H1 (cell line): ENCODE measurements at regions not wholly inside any gene's neighbourhood (a gene's known extent, or its start where the extent isn't known, plus 50 kb on each side); places are given as distances from the start of the nearest gene placed in this dataset.

Source experiments
- CTCF ChIA-PET: fragments of 300-600 bp; sonication (Branson Sonifier 250); formaldehyde crosslinking; loops from one replicate; lab custom pipeline; 2021; ENCODE audit not compliant: partially characterized antibody; lab: Charles Lee
- POLR2A ChIA-PET: fragments of 300-600 bp; sonication (Branson Sonifier 250); formaldehyde crosslinking; loops from one replicate; lab custom pipeline; 2021; ENCODE audit warnings: inconsistent platforms; ENCODE audit not compliant: partially characterized antibody; lab: Charles Lee
- DNase-seq, 2 experiments: peaks; one replicate each; pipeline versions ENCODE4 v3.0.0 to v3.0.0-alpha.2; 2010 to 2022; ENCODE audit warnings: low spot score in 2 of 2, low read depth in 1 of 2, mixed read lengths in 1 of 2
- FAIRE-seq: peaks from 2 replicates; lab custom pipeline; 2011; peaks lifted over from hg19 to GRCh38; lab: Jason Lieb, UNC
- H2AFZ ChIP-seq: 2 replicates; pipeline ENCODE4 v1.8.1; 2012; ENCODE audit warnings: low read length, inconsistent platforms
- H2AK5ac ChIP-seq: 2 replicates; pipeline ENCODE4 v1.6.1; 2013; ENCODE audit warnings: low read depth, low read length
- H2BK120ac ChIP-seq: replicated peaks from 2 replicates; pipeline ENCODE3; 2013; ENCODE audit warnings: low read depth, low read length, inconsistent platforms
- H2BK12ac ChIP-seq: 2 replicates; pipeline ENCODE4 v1.6.1; 2013; ENCODE audit warnings: low read depth, low read length
- H2BK15ac ChIP-seq: 2 replicates; pipeline ENCODE4 v1.6.1; 2013; ENCODE audit warnings: low read length
- H2BK20ac ChIP-seq: 2 replicates; pipeline ENCODE4 v1.6.1; 2013; ENCODE audit warnings: low read length
- H2BK5ac ChIP-seq: 2 replicates; pipeline ENCODE4 v1.6.1; 2013; ENCODE audit warnings: low read depth, low read length
- H3K14ac ChIP-seq: 2 replicates; pipeline ENCODE4 v1.6.1; 2013; ENCODE audit warnings: inconsistent platforms; ENCODE audit not compliant: insufficient read length
- H3K18ac ChIP-seq: 2 replicates; pipeline ENCODE4 v1.6.1; 2013; ENCODE audit warnings: low read length; ENCODE audit errors: extremely low read depth
- H3K23ac ChIP-seq: 2 replicates; pipeline ENCODE4 v1.6.1; 2013; ENCODE audit warnings: inconsistent platforms; ENCODE audit not compliant: insufficient read length
- H3K23me2 ChIP-seq: 2 replicates; pipeline ENCODE4 v1.6.1; 2013; ENCODE audit warnings: low read depth, low read length
- H3K27ac ChIP-seq: 2 replicates; pipeline ENCODE4 v1.6.1; 2011; ENCODE audit warnings: low read depth, low read length, inconsistent platforms
- H3K27me3 ChIP-seq, 4 experiments: replicated peaks in 1 of 4; 1 replicate in 1 of 4; 2 replicates in 3 of 4; pipeline versions ENCODE4 v1.6.1 to v1.8.1; 2011 to 2013; ENCODE audit warnings: low read length in 3 of 4, mild to moderate bottlenecking in 3 of 4, inconsistent platforms in 2 of 4, mixed read lengths in 2 of 4, moderate library complexity in 1 of 4; ENCODE audit not compliant: control insufficient read depth in 3 of 4, insufficient read depth in 3 of 4; ENCODE audit errors: extremely low read depth in 1 of 4
- H3K36me3 ChIP-seq, 4 experiments: 2 replicates each; pipeline versions ENCODE4 v1.6.1 to v1.8.1; 2011 to 2013; ENCODE audit warnings: mild to moderate bottlenecking in 4 of 4, low read length in 3 of 4, moderate library complexity in 2 of 4, control low read depth in 1 of 4, inconsistent platforms in 1 of 4; ENCODE audit not compliant: insufficient read depth in 4 of 4, control insufficient read depth in 2 of 4
- H3K4ac ChIP-seq: replicated peaks from 2 replicates; pipeline ENCODE3; 2013; ENCODE audit warnings: low read length, low read depth, mixed read lengths, inconsistent platforms; ENCODE audit not compliant: insufficient read length
- H3K4me1 ChIP-seq, 4 experiments: replicated peaks in 1 of 4; 1 replicate in 1 of 4; 2 replicates in 3 of 4; pipeline versions ENCODE4 v1.6.1 to v1.8.1; 2011 to 2013; ENCODE audit warnings: low read length in 3 of 4, inconsistent platforms in 2 of 4, mixed read lengths in 1 of 4; ENCODE audit not compliant: insufficient read depth in 4 of 4, control insufficient read depth in 3 of 4
- H3K4me2 ChIP-seq, 2 experiments: 2 replicates each; pipeline versions ENCODE4 v1.6.1 to v1.8.1; 2011 to 2013; ENCODE audit warnings: low read depth in 2 of 2, low read length in 2 of 2, control low read depth in 1 of 2, inconsistent platforms in 1 of 2, mild to moderate bottlenecking in 1 of 2; ENCODE audit not compliant: insufficient read depth in 1 of 2
- H3K4me3 ChIP-seq, 4 experiments: fragments of 200-600, 300-600 bp in 1 of 4; sonication (generic), shearing (Covaris generic), sonication (Bioruptor Twin) in 1 of 4; 2 replicates each; pipeline versions ENCODE4 v1.5.1 to v1.8.1; 2011 to 2016; ENCODE audit warnings: low read length in 4 of 4, low read depth in 3 of 4, control low read depth in 2 of 4, inconsistent platforms in 2 of 4, mild to moderate bottlenecking in 2 of 4, mixed read lengths in 1 of 4, moderate library complexity in 1 of 4; ENCODE audit not compliant: insufficient read depth in 2 of 4; ENCODE audit errors: extremely low read depth in 1 of 4
- H3K56ac ChIP-seq: replicated peaks from 2 replicates; pipeline ENCODE3; 2013; ENCODE audit warnings: low read depth, mild to moderate bottlenecking, mixed read lengths, low read length, inconsistent platforms; ENCODE audit not compliant: insufficient read length
- H3K79me1 ChIP-seq: 2 replicates; pipeline ENCODE4 v1.6.1; 2013; ENCODE audit warnings: low read depth, low read length, control low read depth
- H3K79me2 ChIP-seq, 2 experiments: 2 replicates each; pipeline versions ENCODE4 v1.6.1 to v1.8.1; 2012 to 2013; ENCODE audit warnings: low read length in 2 of 2, mild to moderate bottlenecking in 2 of 2, inconsistent platforms in 1 of 2; ENCODE audit not compliant: insufficient read depth in 2 of 2, control insufficient read depth in 1 of 2
- H3K9ac ChIP-seq, 4 experiments: replicated peaks in 1 of 4; 1 replicate in 1 of 4; 2 replicates in 3 of 4; pipeline versions ENCODE4 v1.6.1 to v1.8.1; 2011 to 2013; ENCODE audit warnings: low read depth in 3 of 4, low read length in 3 of 4, control low read depth in 2 of 4, mild to moderate bottlenecking in 2 of 4, moderate library complexity in 2 of 4, inconsistent platforms in 1 of 4; ENCODE audit errors: extremely low read depth in 1 of 4
- H3K9me3 ChIP-seq, 2 experiments: 2 replicates each; pipeline versions ENCODE4 v1.6.1 to v1.8.1; 2012 to 2013; ENCODE audit warnings: mild to moderate bottlenecking in 2 of 2, moderate library complexity in 2 of 2, control low read depth in 1 of 2, inconsistent platforms in 1 of 2, low read depth in 1 of 2, low read length in 1 of 2, mixed read lengths in 1 of 2; ENCODE audit not compliant: insufficient read depth in 2 of 2
- H4K20me1 ChIP-seq, 2 experiments: replicated peaks in 1 of 2; 2 replicates each; pipeline versions ENCODE3 to v1.8.1; 2011 to 2013; ENCODE audit warnings: inconsistent platforms in 2 of 2, low read length in 2 of 2, mild to moderate bottlenecking in 1 of 2; ENCODE audit not compliant: insufficient read depth in 2 of 2, control insufficient read depth in 1 of 2
- H4K5ac ChIP-seq: 2 replicates; pipeline ENCODE4 v1.6.1; 2013; ENCODE audit warnings: low read length, low read depth, mixed read lengths, inconsistent platforms; ENCODE audit not compliant: insufficient read length
- H4K8ac ChIP-seq: 2 replicates; pipeline ENCODE4 v1.8.0; 2013; ENCODE audit warnings: mild to moderate bottlenecking, moderate library complexity, low read length, inconsistent platforms; ENCODE audit not compliant: insufficient read depth; ENCODE audit errors: extremely low read depth
- H4K91ac ChIP-seq: replicated peaks from 2 replicates; pipeline ENCODE3; 2013; ENCODE audit warnings: low read length, mixed read lengths, inconsistent platforms; ENCODE audit not compliant: insufficient read length
- ASH2L ChIP-seq: fragments of 200-600, 300-600 bp; sonication (generic); IDR thresholded peaks from one replicate; pipeline ENCODE4 v1.7.1; 2017; ENCODE audit warnings: low read length
- CBX8 ChIP-seq: fragments of 300-800, 300-1000 bp; sonication (generic); IDR thresholded peaks from 2 replicates; pipeline ENCODE4 v1.7.1; 2016; ENCODE audit warnings: low read depth, low read length, borderline replicate concordance
- CHD2 ChIP-seq: IDR thresholded peaks from 2 replicates; pipeline ENCODE4 v1.6.1; 2012; ENCODE audit warnings: low read length, improper control_type of control experiment
- PHF8 ChIP-seq: fragments of 200-600 bp; sonication (generic); conservative IDR thresholded peaks from 2 replicates; pipeline ENCODE4 v1.7.1; 2012; ENCODE audit warnings: low read depth, mild to moderate bottlenecking, inconsistent platforms, low read length, moderate library complexity
- RAD21 ChIP-seq, 2 experiments: IDR thresholded peaks in 1 of 2; conservative IDR thresholded peaks in 1 of 2; 2 replicates each; pipeline ENCODE4 v1.6.1; 2011; ENCODE audit warnings: low read depth in 2 of 2, low read length in 2 of 2, improper control_type of control experiment in 1 of 2, inconsistent platforms in 1 of 2, mild to moderate bottlenecking in 1 of 2, moderate library complexity in 1 of 2
- RBBP5 ChIP-seq: IDR thresholded peaks from 2 replicates; pipeline ENCODE4 v1.7.1; 2012; ENCODE audit warnings: low read depth, mild to moderate bottlenecking, inconsistent platforms, low read length, moderate library complexity, borderline replicate concordance
- SIN3A ChIP-seq, 2 experiments: IDR thresholded peaks in 1 of 2; conservative IDR thresholded peaks in 1 of 2; 2 replicates each; pipeline ENCODE4 v1.6.1; 2011 to 2012; ENCODE audit warnings: low read length in 2 of 2, improper control_type of control experiment in 1 of 2, low read depth in 1 of 2, mild to moderate bottlenecking in 1 of 2
- TAF1 ChIP-seq: IDR thresholded peaks from 2 replicates; pipeline ENCODE4 v1.6.1; 2011; ENCODE audit warnings: mild to moderate bottlenecking, low read depth, low read length
- WGBS, 2 experiments: shearing (Covaris generic) in 1 of 2; methylation state at CpG; one replicate each; pipeline versions ENCODE4 v1.1.6 to v1.1.7; 2013 to 2015; ENCODE audit warnings: low lambda C conversion rate in 2 of 2, mixed read lengths in 2 of 2, inconsistent platforms in 1 of 2, low coverage in 1 of 2, missing lambda C conversion rate in 1 of 2; ENCODE audit not compliant: insufficient replicate concordance in 2 of 2, insufficient coverage in 1 of 2, insufficient read length in 1 of 2; ENCODE audit errors: extremely low coverage in 1 of 2, missing lambda C conversion rate in 1 of 2; 5-methylcytosine and 5-hydroxymethylcytosine counted together
- TF ChIP-seq, protein P1 (sequence below), 3 experiments: IDR thresholded peaks; 1 replicate in 2 of 3; 2 replicates in 1 of 3; pipeline versions ENCODE4 v1.5.1 to v1.6.1; 2011; ENCODE audit warnings: low read length in 3 of 3, mild to moderate bottlenecking in 3 of 3, inconsistent platforms in 2 of 3, low read depth in 1 of 3, moderate library complexity in 1 of 3; ENCODE audit not compliant: insufficient read depth in 1 of 3; ENCODE audit errors: control extremely low read depth in 1 of 3

DNA sequence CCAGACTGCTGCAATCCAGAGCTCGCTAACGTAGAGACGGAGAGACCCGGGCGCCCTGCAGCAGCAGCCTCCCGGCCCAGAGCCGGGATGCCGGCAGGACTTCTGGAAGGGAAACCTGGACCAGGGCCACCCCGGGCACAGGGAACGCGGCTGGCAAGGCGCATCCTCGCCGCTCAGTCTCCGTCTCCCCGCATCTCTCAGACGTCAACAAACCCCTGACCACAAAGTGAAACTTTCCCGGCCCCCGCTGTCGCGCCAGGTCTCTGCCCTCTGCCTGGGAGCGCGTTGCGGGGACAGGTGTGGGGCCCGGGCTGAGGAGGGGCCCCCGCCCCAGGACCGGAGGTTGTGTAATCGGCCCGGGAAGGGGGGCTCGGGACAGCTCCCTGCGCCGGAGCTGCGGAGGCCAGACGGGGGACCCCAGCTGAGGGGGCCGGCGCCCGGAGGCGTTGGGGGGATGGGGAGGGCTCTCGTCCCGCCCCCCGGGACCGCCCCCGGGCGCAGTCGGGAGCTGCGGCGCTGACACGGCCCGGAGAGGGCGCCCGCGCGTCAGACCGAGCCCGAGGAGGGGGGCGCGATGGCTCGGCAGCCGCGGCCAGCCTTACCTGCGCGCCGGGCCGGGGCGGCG is 116.6 kb upstream of the HIVEP3 start:
- no peak overlapping the region for H2BK15ac ChIP-seq
- peaks cover 0 to 3% (median 0%) of the 10 kb centered on the region in 4 experiments; a peak in 1 of 7 replicates for H3K4me1 ChIP-seq
- no peak overlapping the region for H3K14ac ChIP-seq
- H3K23ac ChIP-seq: no peak overlapping the region
- no peak for FAIRE-seq
- peak overlapping the region; percentile 89 for H2AFZ ChIP-seq
- H4K20me1 ChIP-seq: no peaks in the 10 kb centered on the region
- no peak overlapping the region for H4K5ac ChIP-seq
- H3K56ac ChIP-seq: no peak overlapping the region
- ChIA-PET POLR2A (interaction anchor here (0.7 kb wide), 1 partner anchor 355 kb away, joined by 3 read pairs; no protein-coding TSS in a partner anchor), CTCF (interaction anchor here (0.7 to 1.4 kb wide), 3 partner anchors 10 to 223 kb away, joined by 4 to 6 read pairs (median 4); no protein-coding TSS in a partner anchor)
- peak overlapping the region; percentile 75 to 99 (median 85) for H3K4me3 ChIP-seq
- H3K9me3 ChIP-seq: no peaks in the 10 kb centered on the region
- no peak overlapping the region for H4K91ac ChIP-seq
- no peak overlapping the region for H3K4ac ChIP-seq
- H2BK12ac ChIP-seq: no peak overlapping the region
- H3K9ac ChIP-seq: no peak overlapping the region
- peaks cover 0 to 16% (median 11%) of the 10 kb centered on the region in 4 experiments; a peak in 6 of 7 replicates for H3K27me3 ChIP-seq
- H3K27ac ChIP-seq: no peak overlapping the region
- H3K79me1 ChIP-seq: no peaks in the 10 kb centered on the region
- peaks cover 8% of the 10 kb centered on the region; the same call in 1 of the 2 replicates for H3K23me2 ChIP-seq
- H2AK5ac ChIP-seq: no peak overlapping the region
- no peak overlapping the region for H2BK5ac ChIP-seq
- peak; percentile 17 to 85 for DNase-seq
- no peaks in the 10 kb centered on the region for H3K36me3 ChIP-seq
- H2BK120ac ChIP-seq: no peak overlapping the region
- 3% methylated on average over 17 of the region's 66 CpGs; no CpG with 5 or more reads in 1 of the 2 experiments for WGBS, 2 experiments
- no peak overlapping the region for H3K18ac ChIP-seq
- H3K79me2 ChIP-seq: no peaks in the 10 kb centered on the region
- peak overlapping the region; percentile 83 to 85 for H3K4me2 ChIP-seq
- H2BK20ac ChIP-seq: no peak overlapping the region
- no peak overlapping the region for H4K8ac ChIP-seq
- TF ChIP-seq, protein P1, sequence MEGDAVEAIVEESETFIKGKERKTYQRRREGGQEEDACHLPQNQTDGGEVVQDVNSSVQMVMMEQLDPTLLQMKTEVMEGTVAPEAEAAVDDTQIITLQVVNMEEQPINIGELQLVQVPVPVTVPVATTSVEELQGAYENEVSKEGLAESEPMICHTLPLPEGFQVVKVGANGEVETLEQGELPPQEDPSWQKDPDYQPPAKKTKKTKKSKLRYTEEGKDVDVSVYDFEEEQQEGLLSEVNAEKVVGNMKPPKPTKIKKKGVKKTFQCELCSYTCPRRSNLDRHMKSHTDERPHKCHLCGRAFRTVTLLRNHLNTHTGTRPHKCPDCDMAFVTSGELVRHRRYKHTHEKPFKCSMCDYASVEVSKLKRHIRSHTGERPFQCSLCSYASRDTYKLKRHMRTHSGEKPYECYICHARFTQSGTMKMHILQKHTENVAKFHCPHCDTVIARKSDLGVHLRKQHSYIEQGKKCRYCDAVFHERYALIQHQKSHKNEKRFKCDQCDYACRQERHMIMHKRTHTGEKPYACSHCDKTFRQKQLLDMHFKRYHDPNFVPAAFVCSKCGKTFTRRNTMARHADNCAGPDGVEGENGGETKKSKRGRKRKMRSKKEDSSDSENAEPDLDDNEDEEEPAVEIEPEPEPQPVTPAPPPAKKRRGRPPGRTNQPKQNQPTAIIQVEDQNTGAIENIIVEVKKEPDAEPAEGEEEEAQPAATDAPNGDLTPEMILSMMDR (IDR thresholded peaks at IDR 0.05; ENCODE audit: control extremely low read depth in 1 of 3, insufficient read depth in 1 of 3, low read depth in 1 of 3, low read length in 3 of 3): peak; percentile 37 to 52 (median 41)
- TF ChIP-seq CBX8 (no peak), CHD2 (no peak), TAF1 (no peak), SIN3A (conservative IDR thresholded peaks at IDR 0.05 in 1 of 2, IDR thresholded peaks at IDR 0.05 in 1 of 2; ENCODE audit: low read depth in 1 of 2, low read length in 2 of 2) (peak in 1 of 2 experiments; percentile 44; a peak in 1 of 4 replicates), RBBP5 (peak; percentile 19; the same call in 1 of the 2 replicates), PHF8 (0 out of 2 replicates have a peak, but pooled peaks have one; percentile 18), ASH2L (peak; percentile 25), RAD21 (IDR thresholded peaks at IDR 0.05 in 1 of 2, conservative IDR thresholded peaks at IDR 0.05 in 1 of 2; ENCODE audit: low read depth in 2 of 2, low read length in 2 of 2) (peak in 1 of 2 experiments; percentile 41; a peak in 2 of 4 replicates)
